Epithelial cell of esophagus (primary cell): ENCODE measurements at regions not wholly inside any gene's neighbourhood (a gene's known extent, or its start where the extent isn't known, plus 50 kb on each side); places are given as distances from the start of the nearest gene placed in this dataset.

ENCODE experiments used
- DNase-seq: peaks from one replicate; pipeline ENCODE4 v3.0.0; 2010; ENCODE audit warnings: low read depth
- H3K4me3 ChIP-seq: 2 replicates; pipeline ENCODE4 v1.5.1; 2011; ENCODE audit warnings: mild to moderate bottlenecking, low read length, control low read depth
- CTCF ChIP-seq: IDR thresholded peaks from 2 replicates; pipeline ENCODE4 v1.5.1; 2011; ENCODE audit warnings: low read depth, mild to moderate bottlenecking, low read length, control low read depth, inconsistent platforms; ENCODE audit not compliant: insufficient read depth; ENCODE audit errors: missing control alignments

GRCh38 chr18:78421392-78421791 lies 558.2 kb upstream of the SALL3 start:
- no peak overlapping the region for H3K4me3 ChIP-seq
- DNase-seq = no peak
- no peak for TF ChIP-seq CTCF

GRCh38 chr18:78422336-78422735 lies 557.3 kb upstream of the SALL3 start:
- DNase-seq = no peak
- no peak for TF ChIP-seq CTCF
- H3K4me3 ChIP-seq = no peak overlapping the region

GRCh38 chr18:78423811-78424210 lies 555.8 kb upstream of the SALL3 start:
- no peak for TF ChIP-seq CTCF
- no peak for DNase-seq
- H3K4me3 ChIP-seq = no peak overlapping the region

DNA sequence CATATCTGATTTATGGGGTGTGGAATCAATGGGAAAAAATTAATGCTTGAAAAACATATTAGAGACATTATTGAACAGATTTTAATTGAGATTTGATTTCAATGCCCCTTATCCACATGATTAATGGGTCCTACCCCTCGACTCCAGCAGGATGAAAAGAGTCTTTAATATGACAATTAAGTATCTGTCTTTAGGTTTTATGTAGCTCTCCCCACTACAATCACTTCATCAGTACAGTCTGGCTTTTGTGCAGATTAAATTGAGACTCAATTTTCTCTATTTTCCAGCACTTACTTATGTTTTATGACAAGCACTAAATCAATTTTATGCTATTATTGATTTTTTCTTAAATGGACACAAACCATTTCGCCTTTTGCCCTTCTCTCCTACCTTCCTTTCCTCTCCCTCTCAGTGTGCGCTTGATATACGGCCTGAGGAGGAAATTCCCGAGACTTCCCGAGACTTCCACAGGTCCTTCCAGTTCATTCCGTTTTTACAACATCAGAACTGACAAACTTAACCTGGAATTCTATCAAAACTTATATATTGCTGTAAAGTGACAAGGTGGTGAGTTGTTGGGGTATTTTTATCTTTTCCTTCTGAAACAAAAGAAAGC lies 555.1 kb upstream of the SALL3 start:
- TF ChIP-seq CTCF = no peak
- DNase-seq = no peak
- no peak overlapping the region for H3K4me3 ChIP-seq

GRCh38 chr18:78425019-78425412 lies 554.6 kb upstream of the SALL3 start:
- TF ChIP-seq CTCF = no peak

GRCh38 chr18:78427081-78427480 lies 552.5 kb upstream of the SALL3 start:
- H3K4me3 ChIP-seq = no peak overlapping the region
- no peak for TF ChIP-seq CTCF
- DNase-seq = no peak

More at GRCh38 chr18:78425019-78425412, 554.6 kb upstream of the SALL3 start:
- H3K4me3 ChIP-seq = no peak overlapping the region
- DNase-seq = no peak

DNA sequence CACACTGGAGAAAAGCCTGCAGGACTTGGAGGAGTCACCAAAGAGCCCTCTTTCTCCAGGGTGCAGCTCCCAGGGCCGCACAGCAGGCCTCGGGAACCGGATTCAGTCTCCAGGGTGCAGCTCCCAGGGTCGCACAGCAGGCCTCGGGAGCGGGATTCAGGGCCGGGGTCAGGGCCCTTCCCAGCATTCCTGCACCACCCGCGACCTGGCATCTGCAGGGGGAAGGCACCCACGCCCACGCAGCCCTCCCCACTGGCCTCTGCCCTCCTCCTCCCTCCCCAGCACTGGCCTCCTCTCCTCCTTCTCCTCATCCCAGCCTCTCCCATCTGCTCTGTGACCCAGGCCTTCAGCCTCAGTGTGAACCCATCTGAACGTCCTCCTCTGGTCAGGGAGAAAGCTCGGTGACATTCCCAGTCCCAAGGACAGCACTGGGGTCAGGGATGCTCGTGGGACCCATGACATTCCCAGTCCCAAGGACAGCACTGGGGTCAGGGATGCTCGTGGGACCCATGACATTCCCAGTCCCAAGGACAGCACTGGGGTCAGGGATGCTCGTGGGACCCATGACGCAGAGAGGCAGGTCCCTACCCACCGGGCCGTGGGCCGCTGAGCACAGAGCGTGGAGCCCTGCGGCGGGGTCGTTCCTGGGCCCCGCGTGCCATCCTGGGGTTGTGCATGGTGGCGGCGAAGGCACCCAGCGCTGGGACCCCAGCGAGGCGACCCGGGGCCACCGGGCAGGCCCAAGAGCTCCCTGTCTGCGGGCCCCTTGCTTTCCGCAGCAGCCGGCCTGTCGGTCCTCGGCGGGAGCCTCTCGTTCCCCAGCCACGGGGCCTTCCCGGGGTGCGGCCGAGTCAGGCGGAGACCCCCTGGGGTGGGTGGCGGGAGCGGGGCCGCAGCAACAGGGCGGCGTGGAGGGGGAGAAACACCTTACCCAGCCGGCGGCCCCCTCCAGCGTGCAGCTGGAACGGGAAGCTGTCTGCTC lies 550.2 kb upstream of the SALL3 start:
- TF ChIP-seq CTCF = no peak
- no peak overlapping the region for H3K4me3 ChIP-seq
- DNase-seq = no peak
